CD4-positive, alpha-beta T cell treated with Interleukin-2 at 100 ng/mL for 4 hours (primary cell): ENCODE measurements at regions not wholly inside any gene's neighbourhood (a gene's known extent, or its start where the extent isn't known, plus 50 kb on each side); places are given as distances from the start of the nearest gene placed in this dataset.
"Not testable (repeated sequence)": the region's sequence is repeated elsewhere in the genome, so short reads cannot be mapped to it uniquely, and the experiment has no call there.

Experiments
- DNase-seq: peaks from one replicate; pipeline ENCODE4 v3.0.0-alpha.2; 2020; ENCODE audit warnings: low spot score

GRCh38 chr2:16726577-16726976 is 60.9 kb upstream of the CYRIA start:
- no peak for DNase-seq

- DNase-seq, result no peak
Observed at GRCh38 chr2:16726147-16726546, 60.5 kb upstream of the CYRIA start.

GRCh38 chr2:16725549-16725948 is 59.9 kb upstream of the CYRIA start:
- no peak for DNase-seq

GRCh38 chr2:16722677-16723076 is 57.0 kb upstream of the CYRIA start:
- no peak for DNase-seq

- DNase-seq, result no peak
Observed at GRCh38 chr2:16722126-16722525, 56.5 kb upstream of the CYRIA start.

- DNase-seq, result not testable (repeated sequence)
Observed at GRCh38 chr2:16721529-16721928, 55.9 kb upstream of the CYRIA start.

- DNase-seq, result not testable (repeated sequence)
Observed at GRCh38 chr2:16720737-16721136, 55.1 kb upstream of the CYRIA start.

GRCh38 chr2:16719485-16719808 is 53.8 kb upstream of the CYRIA start:
- no peak for DNase-seq

- DNase-seq, result no peak
Observed at GRCh38 chr2:16718576-16719484, 53.2 kb upstream of the CYRIA start.

- DNase-seq, result no peak
Observed at GRCh38 chr2:16717477-16717876, 51.8 kb upstream of the CYRIA start.

- DNase-seq, result no peak
Observed at GRCh38 chr2:16716944-16717343, 51.3 kb upstream of the CYRIA start.

- no peak for DNase-seq
Observed at GRCh38 chr2:16716024-16716423, 50.4 kb upstream of the CYRIA start.
